ENCODE measurements at regions not wholly inside any gene's neighbourhood (a gene's known extent, or its start where the extent isn't known, plus 50 kb on each side); places are given as distances from the start of the nearest gene placed in this dataset.

DNA sequence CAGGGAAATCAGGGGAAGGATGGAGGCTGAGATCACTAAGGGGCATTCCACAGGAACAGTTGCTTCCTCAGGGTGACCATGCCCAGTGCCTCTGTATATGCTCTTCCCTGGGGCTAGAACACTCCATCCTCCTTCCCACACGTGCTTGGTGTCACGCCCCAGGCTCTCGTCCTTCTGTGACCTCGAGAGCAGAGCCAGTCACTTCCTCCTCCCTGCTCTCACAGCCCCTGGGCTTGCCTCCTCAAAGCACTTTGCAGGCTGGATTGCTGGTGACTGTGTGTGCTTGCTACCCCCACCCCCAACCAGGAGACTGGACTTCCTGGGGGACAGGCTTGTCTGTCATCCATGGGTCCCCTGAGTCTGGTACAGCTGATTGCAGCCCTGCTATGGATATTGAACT is 56.5 kb upstream of the AMPD3 start:
- no peak for TF ChIP-seq FOXA1 (IDR thresholded peaks at IDR 0.05)
- no peak for TF ChIP-seq BHLHE40 (IDR thresholded peaks at IDR 0.05; ENCODE audit: borderline replicate concordance)
- TF ChIP-seq SUZ12 (IDR thresholded peaks at IDR 0.05): no peak
- no peak for TF ChIP-seq FOXM1 (IDR thresholded peaks at IDR 0.05; ENCODE audit: borderline replicate concordance)
- TF ChIP-seq ZNF384 (IDR thresholded peaks at IDR 0.05): no peak
- no peak for TF ChIP-seq CTBP1 (IDR thresholded peaks at IDR 0.05; ENCODE audit: borderline replicate concordance)
- TF ChIP-seq TARDBP (IDR thresholded peaks at IDR 0.05): no peak
- no peak for TF ChIP-seq NFRKB (IDR thresholded peaks at IDR 0.05)
- TF ChIP-seq FOXK2 (IDR thresholded peaks at IDR 0.05): no peak
- no peak for TF ChIP-seq ELF4 (IDR thresholded peaks at IDR 0.05)
- no peak for TF ChIP-seq SP1 (IDR thresholded peaks at IDR 0.05)
- TF ChIP-seq LEF1 (IDR thresholded peaks at IDR 0.05; ENCODE audit: borderline replicate concordance): no peak
- TF ChIP-seq, protein P1, sequence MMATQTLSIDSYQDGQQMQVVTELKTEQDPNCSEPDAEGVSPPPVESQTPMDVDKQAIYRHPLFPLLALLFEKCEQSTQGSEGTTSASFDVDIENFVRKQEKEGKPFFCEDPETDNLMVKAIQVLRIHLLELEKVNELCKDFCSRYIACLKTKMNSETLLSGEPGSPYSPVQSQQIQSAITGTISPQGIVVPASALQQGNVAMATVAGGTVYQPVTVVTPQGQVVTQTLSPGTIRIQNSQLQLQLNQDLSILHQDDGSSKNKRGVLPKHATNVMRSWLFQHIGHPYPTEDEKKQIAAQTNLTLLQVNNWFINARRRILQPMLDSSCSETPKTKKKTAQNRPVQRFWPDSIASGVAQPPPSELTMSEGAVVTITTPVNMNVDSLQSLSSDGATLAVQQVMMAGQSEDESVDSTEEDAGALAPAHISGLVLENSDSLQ (IDR thresholded peaks at IDR 0.05): no peak

Measured in HEK293T (cell line).